ENCODE measurements at regions not wholly inside any gene's neighbourhood (a gene's known extent, or its start where the extent isn't known, plus 50 kb on each side); places are given as distances from the start of the nearest gene placed in this dataset.
A peak's percentile ranks its signal among the peaks of the same experiment; 100 is the strongest.

DNA sequence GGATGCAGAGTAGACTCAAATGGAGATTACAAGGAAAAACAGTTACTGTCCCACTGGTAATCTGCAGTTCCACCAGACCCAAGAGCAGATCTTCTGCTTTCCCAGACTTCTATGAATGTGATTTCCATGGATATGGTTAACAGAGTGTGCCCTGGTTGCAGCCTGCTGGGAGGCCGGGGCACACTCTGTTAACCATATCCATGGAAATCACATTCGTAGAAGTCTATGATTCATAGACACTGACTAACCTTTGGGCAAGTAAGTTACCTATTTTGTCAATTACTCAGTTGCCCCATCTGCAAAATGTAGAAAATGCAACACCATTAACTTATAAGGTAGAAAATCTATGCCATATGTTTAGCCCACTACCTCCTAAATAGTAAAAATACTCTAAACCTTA, 443.1 kb upstream of the PITX2 start:
- dilution Hi-C loops (cut with HindIII; ENCODE audit: low sequenced_read_pairs, unreplicated experiment) = no loop called here
- Histone ChIP-seq H3K23ac (ENCODE audit: low read depth, low read length) (no peak overlapping the region), H3K9ac (ENCODE audit: low read depth, low read length) (no peak overlapping the region), H4K8ac (ENCODE audit: low read depth in 2 of 2, low read length in 2 of 2) (no peak overlapping the region), H2BK20ac (ENCODE audit: low read depth, low read length) (no peak overlapping the region), H3K36me3 (ENCODE audit: control insufficient read depth, insufficient read depth, low read length) (no peaks in the 10 kb centered on the region), H3K4ac (ENCODE audit: low read depth, low read length) (no peak overlapping the region), H3K4me2 (ENCODE audit: low read depth, low read length) (no peak overlapping the region), H3K79me1 (ENCODE audit: low read depth in 1 of 2, low read length in 2 of 2) (no peaks in the 10 kb centered on the region), H3K56ac (ENCODE audit: extremely low read depth, insufficient read depth, low read length) (no peak overlapping the region), H3K27ac (ENCODE audit: insufficient read depth, low read length) (no peak overlapping the region), H3K4me3 (ENCODE audit: insufficient read depth, low read depth, low read length) (no peak overlapping the region), H2AFZ (replicated peaks; ENCODE audit: low read length, poor library complexity) (no peak overlapping the region), H3K27me3 (ENCODE audit: control insufficient read depth, insufficient read depth, low read length) (no peaks in the 10 kb centered on the region), H2AK9ac (replicated peaks; ENCODE audit: low read depth, low read length, poor library complexity) (no peak overlapping the region), H3K9me1 (ENCODE audit: insufficient read depth, low read length) (no peaks in the 10 kb centered on the region), H4K91ac (ENCODE audit: insufficient read depth, low read depth, low read length) (no peak overlapping the region), H2BK15ac (ENCODE audit: low read depth, low read length) (no peak overlapping the region), H3K18ac (ENCODE audit: low read depth, low read length) (no peak overlapping the region), H2BK120ac (ENCODE audit: low read depth, low read length) (no peak overlapping the region), H4K5ac (ENCODE audit: low read depth, low read length) (no peak overlapping the region), H3K9me3 (ENCODE audit: control insufficient read depth, insufficient read depth, low read length) (no peaks in the 10 kb centered on the region), H3K4me1 (ENCODE audit: control insufficient read depth, insufficient read depth, low read length) (no peaks in the 10 kb centered on the region), H2AK5ac (ENCODE audit: low read depth, low read length) (no peak overlapping the region), H3K14ac (replicated peaks; ENCODE audit: low read depth, low read length) (no peak overlapping the region), H2BK5ac (ENCODE audit: low read depth, low read length, poor library complexity, severe bottlenecking) (no peak overlapping the region), H4K20me1 (ENCODE audit: insufficient read depth, low read length) (no peaks in the 10 kb centered on the region)
- TF ChIP-seq BHLHE40 (IDR thresholded peaks at IDR 0.05; ENCODE audit: low read depth, low read length) (no peak), SMC3 (IDR thresholded peaks at IDR 0.05; ENCODE audit: low read depth, low read length) (no peak), RCOR1 (IDR thresholded peaks at IDR 0.05; ENCODE audit: insufficient replicate concordance, low read length) (no peak), MAZ (IDR thresholded peaks at IDR 0.05; ENCODE audit: borderline replicate concordance, low read depth, low read length) (no peak), CEBPB (IDR thresholded peaks at IDR 0.05; ENCODE audit: low read depth, low read length) (no peak), POLR2A (IDR thresholded peaks at IDR 0.05; ENCODE audit: low read depth, low read length) (no peak), FOS (IDR thresholded peaks at IDR 0.05; ENCODE audit: low read depth, low read length) (no peak)
- TF ChIP-seq, protein P1, sequence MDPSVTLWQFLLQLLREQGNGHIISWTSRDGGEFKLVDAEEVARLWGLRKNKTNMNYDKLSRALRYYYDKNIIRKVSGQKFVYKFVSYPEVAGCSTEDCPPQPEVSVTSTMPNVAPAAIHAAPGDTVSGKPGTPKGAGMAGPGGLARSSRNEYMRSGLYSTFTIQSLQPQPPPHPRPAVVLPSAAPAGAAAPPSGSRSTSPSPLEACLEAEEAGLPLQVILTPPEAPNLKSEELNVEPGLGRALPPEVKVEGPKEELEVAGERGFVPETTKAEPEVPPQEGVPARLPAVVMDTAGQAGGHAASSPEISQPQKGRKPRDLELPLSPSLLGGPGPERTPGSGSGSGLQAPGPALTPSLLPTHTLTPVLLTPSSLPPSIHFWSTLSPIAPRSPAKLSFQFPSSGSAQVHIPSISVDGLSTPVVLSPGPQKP (IDR thresholded peaks at IDR 0.05; ENCODE audit: borderline replicate concordance, low read depth, low read length) = no peak
- ATAC-seq (ENCODE audit: low read depth) (no peak), DNase-seq (peak; percentile 1)
- in situ Hi-C loops (cut with MboI; ENCODE audit: low sequenced_read_pairs) = no loop called here
- no TSS peak for BruUV-seq (replicated peaks)
- ChIA-PET CTCF (no interaction called here), POLR2A (ENCODE audit: unreplicated experiment) (interaction anchor here (0.7 kb wide), 1 partner anchor 21 kb away, joined by 4 read pairs; no protein-coding TSS in a partner anchor)
- intact Hi-C loops (cut with micrococcal nuclease) = no loop called here
- no CpG with 5 or more reads among the region's 2 CpGs for WGBS, 2 experiments (ENCODE audit: extremely low coverage in 2 of 2, insufficient read length in 1 of 2)

All from IMR-90 (cell line).